Gastroesophageal sphincter (tissue), 3 donors: ENCODE measurements at regions not wholly inside any gene's neighbourhood (a gene's known extent, or its start where the extent isn't known, plus 50 kb on each side); places are given as distances from the start of the nearest gene placed in this dataset.

Source experiments
- POLR2A ChIP-seq, 2 donors: fragments of 450-650 bp; IDR thresholded peaks; one replicate each; pipeline ENCODE4 v1.6.1; 2017; ENCODE audit warnings: antibody characterized with exemption in 2 of 2, mild to moderate bottlenecking in 2 of 2, moderate library complexity in 1 of 2
- POLR2AphosphoS5 ChIP-seq: sonication (generic); formaldehyde crosslinking; IDR thresholded peaks from one replicate; pipeline ENCODE4 v1.6.1; 2017; ENCODE audit warnings: antibody characterized with exemption
- TF ChIP-seq, protein P1 (sequence below), 4 experiments: fragments of 200-600 bp in 2 of 4; fragments of 450-650 bp in 2 of 4; sonication (generic) in 1 of 4; IDR thresholded peaks; one replicate each; pipeline ENCODE4 v1.5.1; 2017 to 2019; ENCODE audit warnings: antibody characterized with exemption in 4 of 4, mild to moderate bottlenecking in 2 of 4, moderate library complexity in 2 of 4

DNA sequence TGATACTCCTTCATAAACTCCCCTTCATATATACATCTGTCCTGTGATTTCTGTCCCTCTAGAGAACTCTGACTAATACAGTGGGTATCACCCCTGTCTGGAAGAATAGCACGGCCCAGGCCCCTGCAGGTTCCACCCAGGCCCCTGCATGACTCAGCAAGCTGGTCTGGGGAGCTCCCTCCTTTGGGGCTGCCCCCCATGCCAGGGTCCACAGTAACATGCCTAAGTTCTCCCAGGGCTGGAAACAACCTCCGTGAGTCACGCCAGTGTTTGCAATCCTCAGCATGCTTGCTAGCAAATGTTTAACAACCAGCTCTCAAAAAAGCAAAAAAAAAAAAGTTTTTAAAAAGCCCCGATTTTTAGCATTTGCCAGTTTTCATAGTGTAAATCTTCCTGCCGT is 134.3 kb upstream of the CDH4 start:
- TF ChIP-seq, protein P1, sequence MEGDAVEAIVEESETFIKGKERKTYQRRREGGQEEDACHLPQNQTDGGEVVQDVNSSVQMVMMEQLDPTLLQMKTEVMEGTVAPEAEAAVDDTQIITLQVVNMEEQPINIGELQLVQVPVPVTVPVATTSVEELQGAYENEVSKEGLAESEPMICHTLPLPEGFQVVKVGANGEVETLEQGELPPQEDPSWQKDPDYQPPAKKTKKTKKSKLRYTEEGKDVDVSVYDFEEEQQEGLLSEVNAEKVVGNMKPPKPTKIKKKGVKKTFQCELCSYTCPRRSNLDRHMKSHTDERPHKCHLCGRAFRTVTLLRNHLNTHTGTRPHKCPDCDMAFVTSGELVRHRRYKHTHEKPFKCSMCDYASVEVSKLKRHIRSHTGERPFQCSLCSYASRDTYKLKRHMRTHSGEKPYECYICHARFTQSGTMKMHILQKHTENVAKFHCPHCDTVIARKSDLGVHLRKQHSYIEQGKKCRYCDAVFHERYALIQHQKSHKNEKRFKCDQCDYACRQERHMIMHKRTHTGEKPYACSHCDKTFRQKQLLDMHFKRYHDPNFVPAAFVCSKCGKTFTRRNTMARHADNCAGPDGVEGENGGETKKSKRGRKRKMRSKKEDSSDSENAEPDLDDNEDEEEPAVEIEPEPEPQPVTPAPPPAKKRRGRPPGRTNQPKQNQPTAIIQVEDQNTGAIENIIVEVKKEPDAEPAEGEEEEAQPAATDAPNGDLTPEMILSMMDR (IDR thresholded peaks at IDR 0.05): no peak
- TF ChIP-seq POLR2AphosphoS5 (no peak), POLR2A (IDR thresholded peaks at IDR 0.05) (no peak)
